ENCODE measurements at regions not wholly inside any gene's neighbourhood (a gene's known extent, or its start where the extent isn't known, plus 50 kb on each side); places are given as distances from the start of the nearest gene placed in this dataset.

GRCh38 chr20:63121246-63121645 is 94.7 kb downstream of the YTHDF1 start:
- TF ChIP-seq CTCF (IDR thresholded peaks at IDR 0.05) (no peak), EP300 (IDR thresholded peaks at IDR 0.05) (no peak)
